ENCODE measurements at regions not wholly inside any gene's neighbourhood (a gene's known extent, or its start where the extent isn't known, plus 50 kb on each side); places are given as distances from the start of the nearest gene placed in this dataset.

DNA sequence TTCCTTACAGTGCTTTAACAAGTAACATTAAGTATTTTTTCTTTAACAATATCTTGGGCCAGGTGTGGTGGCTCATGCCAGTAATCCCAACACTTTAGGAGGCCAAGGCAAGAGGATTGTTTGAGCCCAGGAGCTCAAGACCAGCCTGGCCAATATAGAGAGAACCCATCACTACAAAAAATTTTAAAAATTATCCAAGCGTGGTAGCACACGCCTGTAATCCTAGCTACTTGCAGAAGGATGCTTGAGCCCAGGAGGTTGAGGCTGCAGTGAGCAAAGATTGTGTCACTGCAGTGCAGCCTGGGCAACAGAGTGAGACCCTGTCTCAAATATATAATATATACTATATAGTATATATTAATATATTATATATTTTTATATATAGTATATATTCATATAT, 162.2 kb downstream of the ZNF674 start:
- H3K4me3 ChIP-seq = no peak overlapping the region
- intact Hi-C loops (cut with DNase I) = no loop called here
- no peaks in the 10 kb centered on the region for H3K36me3 ChIP-seq
- no peak for ATAC-seq
- WGBS (ENCODE audit: insufficient coverage, low coverage, low lambda C conversion rate, missing lambda C conversion rate) = 94% methylated on average over 2 of the region's 2 CpGs
- H3K9me3 ChIP-seq = no peaks in the 10 kb centered on the region
- no peak for DNase-seq
- TF ChIP-seq POLR2A (IDR thresholded peaks at IDR 0.05) = no peak
- H3K27me3 ChIP-seq = no peaks in the 10 kb centered on the region
- H3K27ac ChIP-seq = no peak overlapping the region
- H3K4me1 ChIP-seq = no peaks in the 10 kb centered on the region

GRCh38 chrX:46382595-46382994, 162.6 kb downstream of the ZNF674 start:
- ATAC-seq = no peak
- WGBS (ENCODE audit: insufficient coverage, low coverage, low lambda C conversion rate, missing lambda C conversion rate) = 56% methylated on average over 2 of the region's 2 CpGs

GRCh38 chrX:46381630-46382029, 163.6 kb downstream of the ZNF674 start:
- DNase-seq = peak in 1 of 3 donors; percentile 26
- ATAC-seq = peak; percentile 50 to 75 (median 66)

More at GRCh38 chrX:46382595-46382994, 162.6 kb downstream of the ZNF674 start:
- DNase-seq = no peak
- Histone ChIP-seq H3K27ac (no peak overlapping the region), H3K27me3 (no peaks in the 10 kb centered on the region), H3K36me3 (no peaks in the 10 kb centered on the region), H3K4me3 (no peak overlapping the region), H3K9me3 (no peaks in the 10 kb centered on the region), H3K4me1 (no peaks in the 10 kb centered on the region)
- TF ChIP-seq, protein P1, sequence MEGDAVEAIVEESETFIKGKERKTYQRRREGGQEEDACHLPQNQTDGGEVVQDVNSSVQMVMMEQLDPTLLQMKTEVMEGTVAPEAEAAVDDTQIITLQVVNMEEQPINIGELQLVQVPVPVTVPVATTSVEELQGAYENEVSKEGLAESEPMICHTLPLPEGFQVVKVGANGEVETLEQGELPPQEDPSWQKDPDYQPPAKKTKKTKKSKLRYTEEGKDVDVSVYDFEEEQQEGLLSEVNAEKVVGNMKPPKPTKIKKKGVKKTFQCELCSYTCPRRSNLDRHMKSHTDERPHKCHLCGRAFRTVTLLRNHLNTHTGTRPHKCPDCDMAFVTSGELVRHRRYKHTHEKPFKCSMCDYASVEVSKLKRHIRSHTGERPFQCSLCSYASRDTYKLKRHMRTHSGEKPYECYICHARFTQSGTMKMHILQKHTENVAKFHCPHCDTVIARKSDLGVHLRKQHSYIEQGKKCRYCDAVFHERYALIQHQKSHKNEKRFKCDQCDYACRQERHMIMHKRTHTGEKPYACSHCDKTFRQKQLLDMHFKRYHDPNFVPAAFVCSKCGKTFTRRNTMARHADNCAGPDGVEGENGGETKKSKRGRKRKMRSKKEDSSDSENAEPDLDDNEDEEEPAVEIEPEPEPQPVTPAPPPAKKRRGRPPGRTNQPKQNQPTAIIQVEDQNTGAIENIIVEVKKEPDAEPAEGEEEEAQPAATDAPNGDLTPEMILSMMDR (IDR thresholded peaks at IDR 0.05) = no peak
- TF ChIP-seq POLR2A (IDR thresholded peaks at IDR 0.05) = no peak
- intact Hi-C loops (cut with DNase I) = no loop called here

DNA sequence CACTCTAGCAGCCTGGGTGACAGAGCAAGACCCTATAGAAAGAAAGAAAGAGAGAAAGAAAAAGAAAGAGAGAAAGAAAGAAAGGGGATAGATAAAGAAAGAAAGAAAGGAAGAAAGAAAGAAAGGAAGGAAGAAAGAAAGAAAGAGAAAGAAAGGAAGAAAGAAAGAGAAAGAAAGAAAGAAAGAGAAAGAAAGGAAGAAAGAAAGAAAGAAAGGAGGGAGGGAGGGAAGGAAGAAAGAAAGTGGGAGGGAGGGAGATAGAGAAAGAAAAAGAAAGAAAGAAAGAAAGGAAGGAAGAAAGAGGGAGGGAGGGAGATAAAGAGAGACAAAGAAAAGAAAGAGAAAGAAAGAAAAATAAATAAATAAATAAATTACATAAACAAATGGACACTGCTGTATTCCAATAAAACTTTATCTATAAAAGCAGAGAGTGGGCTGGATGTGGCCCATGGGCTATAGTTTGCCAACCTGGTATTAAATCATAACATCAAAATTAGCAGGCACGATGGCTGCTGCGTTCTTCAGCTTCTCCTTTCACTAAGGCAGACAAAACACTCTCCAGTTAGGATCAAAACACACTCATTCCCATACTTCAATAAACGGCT, 165.0 kb downstream of the ZNF674 start:
- 42% methylated on average over 3 of the region's 3 CpGs for WGBS (ENCODE audit: insufficient coverage, low coverage, low lambda C conversion rate, missing lambda C conversion rate)
- H3K9me3 ChIP-seq = no peaks in the 10 kb centered on the region
- TF ChIP-seq, protein P1 (IDR thresholded peaks at IDR 0.05) = no peak
- TF ChIP-seq POLR2A (IDR thresholded peaks at IDR 0.05) = no peak
- no peaks in the 10 kb centered on the region for H3K36me3 ChIP-seq
- intact Hi-C loops (cut with DNase I) = no loop called here
- H3K27me3 ChIP-seq = no peaks in the 10 kb centered on the region
- H3K4me3 ChIP-seq = no peak overlapping the region
- no peak for DNase-seq
- no peak for ATAC-seq
- H3K4me1 ChIP-seq = no peaks in the 10 kb centered on the region
- no peak overlapping the region for H3K27ac ChIP-seq

More at GRCh38 chrX:46381630-46382029, 163.6 kb downstream of the ZNF674 start:
- Histone ChIP-seq H3K4me1 (no peaks in the 10 kb centered on the region), H3K27me3 (no peaks in the 10 kb centered on the region), H3K4me3 (no peak overlapping the region), H3K36me3 (no peaks in the 10 kb centered on the region), H3K27ac (no peak overlapping the region), H3K9me3 (no peaks in the 10 kb centered on the region)
- intact Hi-C loops (cut with DNase I) = no loop called here
- WGBS (ENCODE audit: insufficient coverage, low coverage, low lambda C conversion rate, missing lambda C conversion rate) = 70% methylated on average over 2 of the region's 2 CpGs
- no peak for TF ChIP-seq POLR2A (IDR thresholded peaks at IDR 0.05)
- TF ChIP-seq, protein P1 (IDR thresholded peaks at IDR 0.05) = peak; percentile 46 to 54 (median 52)

- ATAC-seq = peak in 3 of 4 donors; percentile 57 to 78 (median 60)
- no peaks in the 10 kb centered on the region for H3K9me3 ChIP-seq
Observed at GRCh38 chrX:46376246-46376885, 168.9 kb downstream of the ZNF674 start.

More at GRCh38 chrX:46376246-46376885, 168.9 kb downstream of the ZNF674 start:
- no peaks in the 10 kb centered on the region for H3K4me1 ChIP-seq
- intact Hi-C loops (cut with DNase I) = no loop called here
- no peak for DNase-seq
- no peaks in the 10 kb centered on the region for H3K36me3 ChIP-seq
- H3K27me3 ChIP-seq = no peaks in the 10 kb centered on the region
- no peak overlapping the region for H3K27ac ChIP-seq
- 10% methylated on average over 3 of the region's 4 CpGs for WGBS (ENCODE audit: insufficient coverage, low coverage, low lambda C conversion rate, missing lambda C conversion rate)
- no peak for TF ChIP-seq POLR2A (IDR thresholded peaks at IDR 0.05)
- TF ChIP-seq, protein P1 (IDR thresholded peaks at IDR 0.05) = peak; percentile 27 to 34 (median 31)
- no peak overlapping the region for H3K4me3 ChIP-seq
